GM21381 (cell line): ENCODE measurements at regions not wholly inside any gene's neighbourhood (a gene's known extent, or its start where the extent isn't known, plus 50 kb on each side); places are given as distances from the start of the nearest gene placed in this dataset.
"Not testable (repeated sequence)": the region's sequence is repeated elsewhere in the genome, so short reads cannot be mapped to it uniquely, and the experiment has no call there.

Experiments used
- ATAC-seq: cut with Tn5 transposase; IDR thresholded peaks from one replicate; pipeline ENCODE4 v1.9.1; 2021; ENCODE audit warnings: mild to moderate bottlenecking, moderate library complexity; ENCODE audit not compliant: unreplicated experiment

- no peak for ATAC-seq
Measured at GRCh38 chr6:150733726-150734125, 131.8 kb upstream of the MTHFD1L start.

GRCh38 chr6:150734235-150734634, 131.3 kb upstream of the MTHFD1L start:
- ATAC-seq: no peak

GRCh38 chr6:150735341-150735851, 130.1 kb upstream of the MTHFD1L start:
- ATAC-seq: no peak

- ATAC-seq: no peak
Measured at GRCh38 chr6:150738092-150738629, 127.3 kb upstream of the MTHFD1L start.

- no peak for ATAC-seq
Measured at GRCh38 chr6:150739711-150740349, 125.7 kb upstream of the MTHFD1L start.

- ATAC-seq: no peak
Measured at GRCh38 chr6:150740453-150740852, 125.0 kb upstream of the MTHFD1L start.

- no peak for ATAC-seq
Measured at GRCh38 chr6:150741633-150742200, 123.8 kb upstream of the MTHFD1L start.

- no peak for ATAC-seq
Measured at GRCh38 chr6:150744522-150745260, 120.8 kb upstream of the MTHFD1L start.

GRCh38 chr6:150745896-150746295, 119.6 kb upstream of the MTHFD1L start:
- no peak for ATAC-seq

- ATAC-seq: no peak
Measured at GRCh38 chr6:150747155-150747554, 118.3 kb upstream of the MTHFD1L start.

GRCh38 chr6:150749091-150749670, 116.3 kb upstream of the MTHFD1L start:
- ATAC-seq: no peak

GRCh38 chr6:150751296-150751695, 114.2 kb upstream of the MTHFD1L start:
- no peak for ATAC-seq

- ATAC-seq: no peak
Measured at GRCh38 chr6:150752409-150752808, 113.1 kb upstream of the MTHFD1L start.

- ATAC-seq: no peak
Measured at GRCh38 chr6:150753371-150754064, 112.0 kb upstream of the MTHFD1L start.

GRCh38 chr6:150755042-150755441, 110.5 kb upstream of the MTHFD1L start:
- ATAC-seq: no peak

- ATAC-seq: no peak
Measured at GRCh38 chr6:150755524-150755923, 110.0 kb upstream of the MTHFD1L start.

GRCh38 chr6:150756173-150756572, 109.3 kb upstream of the MTHFD1L start:
- ATAC-seq: no peak

- ATAC-seq: not testable (repeated sequence)
Measured at GRCh38 chr6:150757807-150758206, 107.7 kb upstream of the MTHFD1L start.

GRCh38 chr6:150759483-150759882, 106.0 kb upstream of the MTHFD1L start:
- ATAC-seq: no peak

- no peak for ATAC-seq
Measured at GRCh38 chr6:150761771-150762170, 103.7 kb upstream of the MTHFD1L start.
